ENCODE measurements at regions not wholly inside any gene's neighbourhood (a gene's known extent, or its start where the extent isn't known, plus 50 kb on each side); places are given as distances from the start of the nearest gene placed in this dataset.

GRCh38 chr9:82538634-82539033 is 524.3 kb downstream of the RASEF start:
- Histone ChIP-seq H3K9me2 (replicated peaks; ENCODE audit: low read length) (no peaks in the 10 kb centered on the region), H3K79me2 (ENCODE audit: low read length) (no peaks in the 10 kb centered on the region), H3K4me1 (ENCODE audit: insufficient read depth, low read length) (no peaks in the 10 kb centered on the region), H2AFZ (ENCODE audit: low read length) (no peak overlapping the region), H4K20me1 (ENCODE audit: low read length) (no peaks in the 10 kb centered on the region), H3K27ac (ENCODE audit: low read length) (no peak overlapping the region), H3K9ac (ENCODE audit: low read length) (no peak overlapping the region), H3K36me3 (ENCODE audit: low read depth, low read length) (no peaks in the 10 kb centered on the region), H3K4me2 (ENCODE audit: low read length) (no peak overlapping the region), H3K9me3 (ENCODE audit: low read length) (no peaks in the 10 kb centered on the region), H3K4me3 (ENCODE audit: low read length) (no peak overlapping the region), H3K27me3 (ENCODE audit: low read length) (no peaks in the 10 kb centered on the region), H3F3A (ENCODE audit: low read length, unreplicated experiment) (no peaks in the 10 kb centered on the region)
- no peak for TF ChIP-seq EZH2phosphoT487 (IDR thresholded peaks at IDR 0.05; ENCODE audit: borderline replicate concordance, low read length)
- TF ChIP-seq CTCF (conservative IDR thresholded peaks at IDR 0.05; ENCODE audit: low read depth, low read length): no peak
- no peak for TF ChIP-seq EZH2 (IDR thresholded peaks at IDR 0.05; ENCODE audit: low read length, unreplicated experiment)
- no peak for DNase-seq
- BruUV-seq (replicated peaks): no TSS peak
- intact Hi-C loops (cut with micrococcal nuclease): no loop called here
- no peak for ATAC-seq
- ChIA-PET CTCF (no interaction called here), POLR2A (ENCODE audit: unreplicated experiment) (no interaction called here)

- CTCF ChIA-PET: no interaction called here
- no peaks in the 10 kb centered on the region for H3F3A ChIP-seq (ENCODE audit: low read length, unreplicated experiment)
- H3K9ac ChIP-seq (ENCODE audit: low read length): no peak overlapping the region
- H2AFZ ChIP-seq (ENCODE audit: low read length): no peak overlapping the region
- no peaks in the 10 kb centered on the region for H3K79me2 ChIP-seq (ENCODE audit: low read length)
- no peak for ATAC-seq
- no peaks in the 10 kb centered on the region for H3K4me1 ChIP-seq (ENCODE audit: insufficient read depth, low read length)
- intact Hi-C loops (cut with micrococcal nuclease): no loop called here
- H3K27me3 ChIP-seq (ENCODE audit: low read length): no peaks in the 10 kb centered on the region
- H3K4me2 ChIP-seq (ENCODE audit: low read length): no peak overlapping the region
- no TSS peak for BruUV-seq (replicated peaks)
- no peak overlapping the region for H3K27ac ChIP-seq (ENCODE audit: low read length)
- no peak for TF ChIP-seq EZH2phosphoT487 (IDR thresholded peaks at IDR 0.05; ENCODE audit: borderline replicate concordance, low read length)
- TF ChIP-seq EZH2 (IDR thresholded peaks at IDR 0.05; ENCODE audit: low read length, unreplicated experiment): no peak
- TF ChIP-seq CTCF (conservative IDR thresholded peaks at IDR 0.05; ENCODE audit: low read depth, low read length): no peak
- no peaks in the 10 kb centered on the region for H3K36me3 ChIP-seq (ENCODE audit: low read depth, low read length)
- H3K4me3 ChIP-seq (ENCODE audit: low read length): no peak overlapping the region
- POLR2A ChIA-PET (ENCODE audit: unreplicated experiment): no interaction called here
- H4K20me1 ChIP-seq (ENCODE audit: low read length): no peaks in the 10 kb centered on the region
- no peak for DNase-seq
- H3K9me2 ChIP-seq (replicated peaks; ENCODE audit: low read length): no peaks in the 10 kb centered on the region
- H3K9me3 ChIP-seq (ENCODE audit: low read length): no peaks in the 10 kb centered on the region
Observed at GRCh38 chr9:82539146-82539545, 523.8 kb downstream of the RASEF start.

- no peaks in the 10 kb centered on the region for H3K36me3 ChIP-seq (ENCODE audit: low read depth, low read length)
- intact Hi-C loops (cut with micrococcal nuclease): no loop called here
- H3K9me2 ChIP-seq (replicated peaks; ENCODE audit: low read length): no peaks in the 10 kb centered on the region
- no peak for TF ChIP-seq EZH2 (IDR thresholded peaks at IDR 0.05; ENCODE audit: low read length, unreplicated experiment)
- TF ChIP-seq CTCF (conservative IDR thresholded peaks at IDR 0.05; ENCODE audit: low read depth, low read length): no peak
- TF ChIP-seq EZH2phosphoT487 (IDR thresholded peaks at IDR 0.05; ENCODE audit: borderline replicate concordance, low read length): no peak
- no peaks in the 10 kb centered on the region for H3F3A ChIP-seq (ENCODE audit: low read length, unreplicated experiment)
- DNase-seq (no peak), ATAC-seq (no peak)
- BruUV-seq (replicated peaks): no TSS peak
- ChIA-PET CTCF (no interaction called here), POLR2A (ENCODE audit: unreplicated experiment) (no interaction called here)
- no peaks in the 10 kb centered on the region for H3K4me1 ChIP-seq (ENCODE audit: insufficient read depth, low read length)
- H3K27ac ChIP-seq (ENCODE audit: low read length): no peak overlapping the region
- H3K27me3 ChIP-seq (ENCODE audit: low read length): no peaks in the 10 kb centered on the region
- no peaks in the 10 kb centered on the region for H3K79me2 ChIP-seq (ENCODE audit: low read length)
- no peaks in the 10 kb centered on the region for H4K20me1 ChIP-seq (ENCODE audit: low read length)
- no peak overlapping the region for H3K9ac ChIP-seq (ENCODE audit: low read length)
- no peak overlapping the region for H3K4me2 ChIP-seq (ENCODE audit: low read length)
- H3K9me3 ChIP-seq (ENCODE audit: low read length): no peaks in the 10 kb centered on the region
- H3K4me3 ChIP-seq (ENCODE audit: low read length): no peak overlapping the region
- H2AFZ ChIP-seq (ENCODE audit: low read length): no peak overlapping the region
Observed at GRCh38 chr9:82539856-82540579, 522.9 kb downstream of the RASEF start.

Data from PC-3 (cell line).